ENCODE measurements at regions not wholly inside any gene's neighbourhood (a gene's known extent, or its start where the extent isn't known, plus 50 kb on each side); places are given as distances from the start of the nearest gene placed in this dataset.

DNA sequence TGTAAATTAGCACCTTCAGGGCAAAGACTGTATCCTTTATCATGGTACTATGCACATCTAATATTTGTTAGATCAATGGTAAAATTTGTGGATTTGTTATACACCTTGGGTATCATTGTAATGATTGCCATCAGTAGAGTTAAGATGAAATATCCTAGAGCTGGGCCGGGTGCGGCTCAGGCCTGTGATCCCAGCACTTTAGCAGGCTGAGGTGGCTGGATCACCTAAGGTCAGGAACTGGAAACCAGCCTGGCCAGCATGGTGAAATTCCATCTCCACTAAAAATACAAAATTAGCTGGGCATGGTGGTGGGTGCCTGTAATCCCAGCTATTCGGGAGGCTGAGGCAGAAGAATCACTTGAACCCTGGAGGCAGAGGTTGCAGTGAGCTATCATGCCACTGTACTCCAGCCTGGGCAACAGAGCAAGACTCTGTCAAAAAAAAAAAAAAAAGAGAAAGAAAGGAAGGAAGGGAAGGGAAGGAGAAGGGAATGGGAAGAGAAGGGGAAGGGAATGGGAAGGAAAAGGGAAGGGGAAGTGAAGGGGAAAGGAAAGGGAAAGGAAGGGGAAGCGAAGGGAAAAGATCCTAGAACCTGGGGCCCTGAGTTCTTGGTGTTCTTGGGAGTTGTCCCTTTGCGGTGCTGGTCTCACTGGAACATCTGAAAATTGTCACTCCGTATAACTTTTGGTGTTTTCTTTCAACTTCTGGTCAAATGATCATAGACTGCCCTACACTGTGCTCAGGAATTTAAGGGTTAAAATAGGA, 71.1 kb upstream of the NEUROD1 start:
- H3K4me1 ChIP-seq (ENCODE audit: control insufficient read depth in 1 of 2, insufficient read depth in 2 of 2, low read length in 2 of 2) = peaks cover 0 to 4% of the 10 kb centered on the region in 2 donors
- no peak overlapping the region for H3K4me3 ChIP-seq (ENCODE audit: low read depth in 1 of 2, low read length in 2 of 2)
- no peaks in the 10 kb centered on the region for H3K9me3 ChIP-seq (ENCODE audit: control insufficient read depth in 1 of 2, low read length in 2 of 2)
- H3K9ac ChIP-seq (ENCODE audit: low read depth in 1 of 2, low read length in 2 of 2) = no peak overlapping the region
- no peaks in the 10 kb centered on the region for H3K36me3 ChIP-seq (ENCODE audit: control insufficient read depth in 1 of 2, insufficient read depth in 2 of 2, low read length in 2 of 2)
- no peak overlapping the region for H3K27ac ChIP-seq (ENCODE audit: low read depth, low read length)
- H3K27me3 ChIP-seq (ENCODE audit: control insufficient read depth in 1 of 2, insufficient read depth in 2 of 2, low read length in 2 of 2) = no peaks in the 10 kb centered on the region

- no peak overlapping the region for H3K4me3 ChIP-seq (ENCODE audit: low read depth in 1 of 2, low read length in 2 of 2)
- H3K27ac ChIP-seq (ENCODE audit: low read depth, low read length) = no peak overlapping the region
- no peaks in the 10 kb centered on the region for H3K9me3 ChIP-seq (ENCODE audit: control insufficient read depth in 1 of 2, low read length in 2 of 2)
- H3K4me1 ChIP-seq (ENCODE audit: control insufficient read depth in 1 of 2, insufficient read depth in 2 of 2, low read length in 2 of 2) = peaks cover 0 to 4% of the 10 kb centered on the region in 2 donors
- H3K9ac ChIP-seq (ENCODE audit: low read depth in 1 of 2, low read length in 2 of 2) = no peak overlapping the region
- no peaks in the 10 kb centered on the region for H3K27me3 ChIP-seq (ENCODE audit: control insufficient read depth in 1 of 2, insufficient read depth in 2 of 2, low read length in 2 of 2)
- H3K36me3 ChIP-seq (ENCODE audit: control insufficient read depth in 1 of 2, insufficient read depth in 2 of 2, low read length in 2 of 2) = no peaks in the 10 kb centered on the region
Observed at GRCh38 chr2:181752301-181752700, 72.0 kb upstream of the NEUROD1 start.

- no peak overlapping the region for H3K9ac ChIP-seq (ENCODE audit: low read depth in 1 of 2, low read length in 2 of 2)
- H3K4me3 ChIP-seq (ENCODE audit: low read depth in 1 of 2, low read length in 2 of 2) = no peak overlapping the region
- peaks cover 0 to 4% of the 10 kb centered on the region in 2 donors for H3K4me1 ChIP-seq (ENCODE audit: control insufficient read depth in 1 of 2, insufficient read depth in 2 of 2, low read length in 2 of 2)
- H3K36me3 ChIP-seq (ENCODE audit: control insufficient read depth in 1 of 2, insufficient read depth in 2 of 2, low read length in 2 of 2) = no peaks in the 10 kb centered on the region
- no peak overlapping the region for H3K27ac ChIP-seq (ENCODE audit: low read depth, low read length)
- H3K9me3 ChIP-seq (ENCODE audit: control insufficient read depth in 1 of 2, low read length in 2 of 2) = no peaks in the 10 kb centered on the region
- no peaks in the 10 kb centered on the region for H3K27me3 ChIP-seq (ENCODE audit: control insufficient read depth in 1 of 2, insufficient read depth in 2 of 2, low read length in 2 of 2)
Observed at GRCh38 chr2:181753686-181754085, 73.4 kb upstream of the NEUROD1 start.

DNA sequence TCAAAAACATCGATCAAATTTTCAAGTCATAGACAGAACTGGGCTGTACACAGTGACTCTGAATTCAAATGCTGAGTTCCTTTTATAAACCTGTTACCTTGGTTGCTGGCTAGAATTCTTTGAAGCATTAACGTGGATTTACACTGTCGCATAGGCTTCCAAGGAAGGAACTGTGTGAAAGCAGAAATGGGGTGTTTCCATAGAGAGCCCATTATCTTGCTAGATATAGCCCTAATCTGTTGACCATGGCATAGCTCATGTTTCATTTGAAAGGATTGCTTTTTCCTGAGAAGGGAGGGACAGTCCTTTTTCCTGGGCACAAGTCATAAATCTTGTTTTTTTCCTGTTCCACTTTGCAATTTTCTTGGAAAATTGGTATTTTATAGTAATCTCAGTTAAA, 73.8 kb upstream of the NEUROD1 start:
- Histone ChIP-seq H3K36me3 (ENCODE audit: control insufficient read depth in 1 of 2, insufficient read depth in 2 of 2, low read length in 2 of 2) (no peaks in the 10 kb centered on the region), H3K9me3 (ENCODE audit: control insufficient read depth in 1 of 2, low read length in 2 of 2) (no peaks in the 10 kb centered on the region), H3K4me3 (ENCODE audit: low read depth in 1 of 2, low read length in 2 of 2) (no peak overlapping the region), H3K27me3 (ENCODE audit: control insufficient read depth in 1 of 2, insufficient read depth in 2 of 2, low read length in 2 of 2) (no peaks in the 10 kb centered on the region), H3K9ac (ENCODE audit: low read depth in 1 of 2, low read length in 2 of 2) (no peak overlapping the region), H3K27ac (ENCODE audit: low read depth, low read length) (no peak overlapping the region), H3K4me1 (ENCODE audit: control insufficient read depth in 1 of 2, insufficient read depth in 2 of 2, low read length in 2 of 2) (peaks cover 0 to 4% of the 10 kb centered on the region in 2 donors)

DNA sequence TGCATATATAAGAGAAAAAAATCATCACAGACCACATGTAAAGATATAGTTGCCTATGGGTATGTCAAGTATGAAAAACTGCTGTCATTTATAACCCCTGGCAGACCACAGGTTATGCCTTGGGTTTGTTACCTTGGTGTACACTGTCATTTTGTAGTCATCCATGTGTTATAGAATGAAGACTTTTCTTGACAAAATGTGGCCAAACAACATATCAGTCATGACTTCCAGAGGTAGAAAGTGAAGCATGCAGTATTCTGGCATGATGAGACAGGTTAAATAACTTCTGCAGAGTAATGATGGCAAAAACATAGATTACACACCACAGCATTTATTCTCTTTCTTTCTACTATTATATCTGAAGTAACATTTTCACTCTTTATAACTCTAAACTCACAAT, 74.9 kb upstream of the NEUROD1 start:
- H3K4me3 ChIP-seq (ENCODE audit: low read depth in 1 of 2, low read length in 2 of 2) = no peak overlapping the region
- H3K9me3 ChIP-seq (ENCODE audit: control insufficient read depth in 1 of 2, low read length in 2 of 2) = no peaks in the 10 kb centered on the region
- H3K36me3 ChIP-seq (ENCODE audit: control insufficient read depth in 1 of 2, insufficient read depth in 2 of 2, low read length in 2 of 2) = no peaks in the 10 kb centered on the region
- H3K27ac ChIP-seq (ENCODE audit: low read depth, low read length) = no peak overlapping the region
- H3K4me1 ChIP-seq (ENCODE audit: control insufficient read depth in 1 of 2, insufficient read depth in 2 of 2, low read length in 2 of 2) = peaks cover 0 to 4% of the 10 kb centered on the region in 2 donors
- no peak overlapping the region for H3K9ac ChIP-seq (ENCODE audit: low read depth in 1 of 2, low read length in 2 of 2)
- no peaks in the 10 kb centered on the region for H3K27me3 ChIP-seq (ENCODE audit: control insufficient read depth in 1 of 2, insufficient read depth in 2 of 2, low read length in 2 of 2)

GRCh38 chr2:181760521-181760920, 80.2 kb upstream of the NEUROD1 start:
- Histone ChIP-seq H3K27ac (ENCODE audit: low read depth, low read length) (no peak overlapping the region), H3K4me1 (ENCODE audit: control insufficient read depth in 1 of 2, insufficient read depth in 2 of 2, low read length in 2 of 2) (peaks cover 0 to 15% of the 10 kb centered on the region in 2 donors)

DNA sequence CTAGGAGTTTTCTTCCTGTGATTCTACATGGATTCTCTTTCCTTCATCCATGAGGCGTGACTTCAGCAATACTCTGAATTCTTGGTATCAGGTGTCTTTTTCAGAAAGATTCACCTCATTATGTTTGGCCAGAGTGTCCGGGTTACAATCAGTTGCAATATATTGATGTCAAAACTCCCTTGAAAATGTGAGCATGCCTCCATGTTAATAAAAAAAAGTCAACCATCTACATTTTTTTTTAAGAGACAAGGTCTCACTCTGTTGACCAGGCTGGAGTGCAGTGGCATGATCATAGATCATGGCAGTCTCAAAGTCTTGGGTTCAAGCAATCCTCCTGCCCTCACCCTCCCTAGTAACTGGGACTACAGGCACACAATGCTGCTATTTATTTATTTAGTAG, 80.9 kb upstream of the NEUROD1 start:
- Histone ChIP-seq H3K4me3 (ENCODE audit: low read depth in 1 of 2, low read length in 2 of 2) (no peak overlapping the region), H3K4me1 (ENCODE audit: control insufficient read depth in 1 of 2, insufficient read depth in 2 of 2, low read length in 2 of 2) (peaks cover 0 to 18% of the 10 kb centered on the region in 2 donors), H3K36me3 (ENCODE audit: control insufficient read depth in 1 of 2, insufficient read depth in 2 of 2, low read length in 2 of 2) (no peaks in the 10 kb centered on the region), H3K27me3 (ENCODE audit: control insufficient read depth in 1 of 2, insufficient read depth in 2 of 2, low read length in 2 of 2) (no peaks in the 10 kb centered on the region), H3K9ac (ENCODE audit: low read depth in 1 of 2, low read length in 2 of 2) (no peak overlapping the region), H3K9me3 (ENCODE audit: control insufficient read depth in 1 of 2, low read length in 2 of 2) (no peaks in the 10 kb centered on the region), H3K27ac (ENCODE audit: low read depth, low read length) (no peak overlapping the region)

More at GRCh38 chr2:181760521-181760920, 80.2 kb upstream of the NEUROD1 start:
- Histone ChIP-seq H3K36me3 (ENCODE audit: control insufficient read depth in 1 of 2, insufficient read depth in 2 of 2, low read length in 2 of 2) (no peaks in the 10 kb centered on the region), H3K4me3 (ENCODE audit: low read depth in 1 of 2, low read length in 2 of 2) (no peak overlapping the region), H3K9me3 (ENCODE audit: control insufficient read depth in 1 of 2, low read length in 2 of 2) (no peaks in the 10 kb centered on the region), H3K27me3 (ENCODE audit: control insufficient read depth in 1 of 2, insufficient read depth in 2 of 2, low read length in 2 of 2) (no peaks in the 10 kb centered on the region), H3K9ac (ENCODE audit: low read depth in 1 of 2, low read length in 2 of 2) (no peak overlapping the region)

- Histone ChIP-seq H3K9me3 (ENCODE audit: control insufficient read depth in 1 of 2, low read length in 2 of 2) (no peaks in the 10 kb centered on the region), H3K4me1 (ENCODE audit: control insufficient read depth in 1 of 2, insufficient read depth in 2 of 2, low read length in 2 of 2) (peaks cover 0 to 18% of the 10 kb centered on the region in 2 donors), H3K4me3 (ENCODE audit: low read depth in 1 of 2, low read length in 2 of 2) (no peak overlapping the region), H3K9ac (ENCODE audit: low read depth in 1 of 2, low read length in 2 of 2) (no peak overlapping the region), H3K27me3 (ENCODE audit: control insufficient read depth in 1 of 2, insufficient read depth in 2 of 2, low read length in 2 of 2) (no peaks in the 10 kb centered on the region), H3K27ac (ENCODE audit: low read depth, low read length) (no peak overlapping the region), H3K36me3 (ENCODE audit: control insufficient read depth in 1 of 2, insufficient read depth in 2 of 2, low read length in 2 of 2) (no peaks in the 10 kb centered on the region)
Observed at GRCh38 chr2:181762000-181762399, 81.7 kb upstream of the NEUROD1 start.

DNA sequence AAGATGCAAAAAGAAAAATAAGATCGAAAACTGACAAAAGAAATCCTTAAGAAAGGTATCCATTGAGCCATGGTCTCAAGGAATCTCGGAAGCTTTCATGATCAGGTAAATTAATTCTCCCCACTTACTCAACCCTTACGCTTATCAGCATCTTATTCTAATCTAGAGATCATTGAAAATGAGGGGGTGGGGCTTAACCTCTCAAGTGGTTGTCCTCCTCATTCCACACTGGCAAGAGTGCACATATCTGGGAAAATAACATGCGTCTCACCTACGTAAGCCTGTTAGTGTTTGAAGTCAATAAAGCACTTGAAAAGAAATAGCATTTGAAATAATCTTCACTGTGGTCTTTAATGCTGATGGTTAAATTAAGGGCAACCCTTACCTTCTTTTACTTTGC, 82.5 kb upstream of the NEUROD1 start:
- no peaks in the 10 kb centered on the region for H3K9me3 ChIP-seq (ENCODE audit: control insufficient read depth in 1 of 2, low read length in 2 of 2)
- no peak overlapping the region for H3K9ac ChIP-seq (ENCODE audit: low read depth in 1 of 2, low read length in 2 of 2)
- peaks cover 0 to 18% of the 10 kb centered on the region in 2 donors for H3K4me1 ChIP-seq (ENCODE audit: control insufficient read depth in 1 of 2, insufficient read depth in 2 of 2, low read length in 2 of 2)
- H3K36me3 ChIP-seq (ENCODE audit: control insufficient read depth in 1 of 2, insufficient read depth in 2 of 2, low read length in 2 of 2) = no peaks in the 10 kb centered on the region
- H3K27ac ChIP-seq (ENCODE audit: low read depth, low read length) = no peak overlapping the region
- no peak overlapping the region for H3K4me3 ChIP-seq (ENCODE audit: low read depth in 1 of 2, low read length in 2 of 2)
- no peaks in the 10 kb centered on the region for H3K27me3 ChIP-seq (ENCODE audit: control insufficient read depth in 1 of 2, insufficient read depth in 2 of 2, low read length in 2 of 2)

- H3K36me3 ChIP-seq (ENCODE audit: control insufficient read depth in 1 of 2, insufficient read depth in 2 of 2, low read length in 2 of 2) = no peaks in the 10 kb centered on the region
- H3K4me1 ChIP-seq (ENCODE audit: control insufficient read depth in 1 of 2, insufficient read depth in 2 of 2, low read length in 2 of 2) = peaks cover 0 to 18% of the 10 kb centered on the region in 2 donors
- H3K27ac ChIP-seq (ENCODE audit: low read depth, low read length) = no peak overlapping the region
- H3K27me3 ChIP-seq (ENCODE audit: control insufficient read depth in 1 of 2, insufficient read depth in 2 of 2, low read length in 2 of 2) = no peaks in the 10 kb centered on the region
- no peaks in the 10 kb centered on the region for H3K9me3 ChIP-seq (ENCODE audit: control insufficient read depth in 1 of 2, low read length in 2 of 2)
- H3K9ac ChIP-seq (ENCODE audit: low read depth in 1 of 2, low read length in 2 of 2) = no peak overlapping the region
- no peak overlapping the region for H3K4me3 ChIP-seq (ENCODE audit: low read depth in 1 of 2, low read length in 2 of 2)
Observed at GRCh38 chr2:181763423-181763822, 83.1 kb upstream of the NEUROD1 start.

Data from duodenal mucosa (tissue), 2 donors.